GM12878 (cell line): ENCODE measurements at regions not wholly inside any gene's neighbourhood (a gene's known extent, or its start where the extent isn't known, plus 50 kb on each side); places are given as distances from the start of the nearest gene placed in this dataset.

Experiments used
- CTCF ChIP-seq, 3 experiments: IDR thresholded peaks in 2 of 3; conservative IDR thresholded peaks in 1 of 3; 2 replicates each; pipeline ENCODE4 v1.5.1; 2011; ENCODE audit warnings: low read depth in 3 of 3, low read length in 3 of 3, mild to moderate bottlenecking in 3 of 3, control low read depth in 2 of 3, moderate library complexity in 2 of 3, inconsistent platforms in 1 of 3, mixed read lengths in 1 of 3; ENCODE audit not compliant: control insufficient read depth in 2 of 3, insufficient read depth in 1 of 3; ENCODE audit errors: extremely low read depth in 1 of 3
- EZH2 ChIP-seq: IDR thresholded peaks from 2 replicates; pipeline ENCODE4 v1.6.1; 2012; ENCODE audit warnings: low read depth, mild to moderate bottlenecking, control low read depth, inconsistent platforms, low read length, borderline replicate concordance; ENCODE audit not compliant: control insufficient read depth
- FOS ChIP-seq: IDR thresholded peaks from 3 replicates; pipeline ENCODE4 v1.6.1; 2011; ENCODE audit warnings: borderline replicate concordance; ENCODE audit not compliant: insufficient read length; ENCODE audit errors: extremely low read depth
- HCFC1 ChIP-seq: fragments of 150-350 bp; IDR thresholded peaks from 2 replicates; pipeline ENCODE4 v1.6.1; 2014; ENCODE audit warnings: low read length
- JUND ChIP-seq: IDR thresholded peaks from 2 replicates; pipeline ENCODE4 v1.6.1; 2012; ENCODE audit warnings: low read depth, mild to moderate bottlenecking, low read length, improper control_type of control experiment, moderate library complexity
- MAX ChIP-seq: IDR thresholded peaks from 2 replicates; pipeline ENCODE4 v1.6.1; 2012; ENCODE audit warnings: low read depth, low read length, improper control_type of control experiment
- MXI1 ChIP-seq: fragments of 150-350 bp; IDR thresholded peaks from 2 replicates; pipeline ENCODE4 v1.6.1; 2011; ENCODE audit warnings: low read depth, mild to moderate bottlenecking, inconsistent platforms, low read length, improper control_type of control experiment
- NFIC ChIP-seq: IDR thresholded peaks from 2 replicates; pipeline ENCODE4 v1.6.1; 2012; ENCODE audit warnings: low read depth, mild to moderate bottlenecking, inconsistent platforms, low read length, moderate library complexity
- PBX3 ChIP-seq: IDR thresholded peaks from 2 replicates; pipeline ENCODE4 v1.6.1; 2011; ENCODE audit warnings: mild to moderate bottlenecking, low read depth, low read length, moderate library complexity; ENCODE audit not compliant: insufficient replicate concordance
- POLR2A ChIP-seq: IDR thresholded peaks from 2 replicates; pipeline ENCODE4 v1.6.1; 2011; ENCODE audit warnings: low read depth, mild to moderate bottlenecking, low read length
- RAD21 ChIP-seq: IDR thresholded peaks from 2 replicates; pipeline ENCODE4 v1.6.1; 2011; ENCODE audit warnings: mild to moderate bottlenecking, low read depth, low read length, moderate library complexity; ENCODE audit not compliant: insufficient read depth
- SMC3 ChIP-seq: IDR thresholded peaks from 2 replicates; pipeline ENCODE4 v1.6.1; 2011; ENCODE audit warnings: low read length, improper control_type of control experiment, borderline replicate concordance
- SRF ChIP-seq, 2 experiments: IDR thresholded peaks; 2 replicates each; pipeline ENCODE4 v1.6.1; 2011; ENCODE audit warnings: low read depth in 2 of 2, low read length in 2 of 2, mild to moderate bottlenecking in 1 of 2, moderate library complexity in 1 of 2
- ZBTB11 ChIP-seq: fragments of 450-650 bp; formaldehyde crosslinking; IDR thresholded peaks from 2 replicates; pipeline ENCODE4 v1.5.0; 2022; ENCODE audit warnings: mild to moderate bottlenecking, missing genetic modification characterization

GRCh38 chr18:46340716-46341115 lies 236.5 kb downstream of the HAUS1 start:
- TF ChIP-seq CTCF (IDR thresholded peaks at IDR 0.05 in 2 of 3, conservative IDR thresholded peaks at IDR 0.05 in 1 of 3; ENCODE audit: control insufficient read depth in 2 of 3, extremely low read depth in 1 of 3, insufficient read depth in 1 of 3, low read depth in 3 of 3, low read length in 3 of 3) (no peak), PBX3 (no peak), EZH2 (no peak), MXI1 (no peak), FOS (no peak), SRF (IDR thresholded peaks at IDR 0.05; ENCODE audit: low read depth in 2 of 2, low read length in 2 of 2) (no peak), JUND (no peak), MAX (no peak), SMC3 (no peak), NFIC (no peak), POLR2A (no peak), ZBTB11 (CRISPR knock-in tag) (no peak), HCFC1 (no peak), RAD21 (no peak)
